ENCODE measurements at regions not wholly inside any gene's neighbourhood (a gene's known extent, or its start where the extent isn't known, plus 50 kb on each side); places are given as distances from the start of the nearest gene placed in this dataset.

DNA sequence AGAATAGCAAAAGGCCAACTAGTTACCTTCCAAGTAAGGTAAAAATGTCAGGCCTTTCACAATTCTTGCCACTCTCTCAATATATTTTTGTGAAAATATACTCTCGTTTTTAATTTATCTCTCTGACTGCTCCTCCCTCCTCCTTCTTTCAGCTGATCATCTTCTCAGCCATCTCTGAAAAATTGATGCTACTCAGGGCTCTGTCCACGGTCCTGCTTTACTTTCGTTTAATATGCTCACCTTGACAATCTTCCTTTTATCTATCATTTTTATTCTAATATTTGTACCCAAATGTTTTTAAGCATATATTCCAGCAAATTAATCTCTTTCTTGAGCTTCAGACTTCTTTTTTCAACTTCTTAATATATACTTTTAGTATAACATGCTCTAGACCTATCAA, 1362.1 kb downstream of the ROBO1 start:
- no peak for TF ChIP-seq POLR2A (IDR thresholded peaks at IDR 0.05)
- TF ChIP-seq, protein P1, sequence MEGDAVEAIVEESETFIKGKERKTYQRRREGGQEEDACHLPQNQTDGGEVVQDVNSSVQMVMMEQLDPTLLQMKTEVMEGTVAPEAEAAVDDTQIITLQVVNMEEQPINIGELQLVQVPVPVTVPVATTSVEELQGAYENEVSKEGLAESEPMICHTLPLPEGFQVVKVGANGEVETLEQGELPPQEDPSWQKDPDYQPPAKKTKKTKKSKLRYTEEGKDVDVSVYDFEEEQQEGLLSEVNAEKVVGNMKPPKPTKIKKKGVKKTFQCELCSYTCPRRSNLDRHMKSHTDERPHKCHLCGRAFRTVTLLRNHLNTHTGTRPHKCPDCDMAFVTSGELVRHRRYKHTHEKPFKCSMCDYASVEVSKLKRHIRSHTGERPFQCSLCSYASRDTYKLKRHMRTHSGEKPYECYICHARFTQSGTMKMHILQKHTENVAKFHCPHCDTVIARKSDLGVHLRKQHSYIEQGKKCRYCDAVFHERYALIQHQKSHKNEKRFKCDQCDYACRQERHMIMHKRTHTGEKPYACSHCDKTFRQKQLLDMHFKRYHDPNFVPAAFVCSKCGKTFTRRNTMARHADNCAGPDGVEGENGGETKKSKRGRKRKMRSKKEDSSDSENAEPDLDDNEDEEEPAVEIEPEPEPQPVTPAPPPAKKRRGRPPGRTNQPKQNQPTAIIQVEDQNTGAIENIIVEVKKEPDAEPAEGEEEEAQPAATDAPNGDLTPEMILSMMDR (IDR thresholded peaks at IDR 0.05): no peak

All from adrenal gland (tissue), 5 donors.